A673 (cell line): ENCODE measurements at regions not wholly inside any gene's neighbourhood (a gene's known extent, or its start where the extent isn't known, plus 50 kb on each side); places are given as distances from the start of the nearest gene placed in this dataset.

Experiments
- BruUV-seq: library from RNA; stranded (reverse); fragments of 400-500 nt; replicated peaks from 2 replicates; lab custom pipeline; 2021; lab: Mats Ljungman, UMichigan
- CTCF ChIA-PET: fragments of 300-600 bp; sonication (Branson Sonifier 250); formaldehyde crosslinking; loops from one replicate; lab custom pipeline; 2022; ENCODE audit warnings: antibody characterized with exemption; lab: Charles Lee
- POLR2A ChIA-PET: fragments of 300-600 bp; sonication (Branson Sonifier 250); formaldehyde crosslinking; loops from one replicate; lab custom pipeline; 2022; ENCODE audit warnings: antibody characterized with exemption; ENCODE audit not compliant: low non-redundant PET; lab: Charles Lee
- DNase-seq: peaks from one replicate; pipeline ENCODE4 v3.0.0-alpha.2; 2015; ENCODE audit warnings: low spot score
- H3K27ac ChIP-seq: fragments of 200-600 bp; sonication (generic); 2 replicates; pipeline ENCODE4 v1.5.1; 2016; ENCODE audit warnings: mixed run types, low read depth, mild to moderate bottlenecking, mixed read lengths, antibody characterized with exemption, low read length; ENCODE audit not compliant: poor library complexity, severe bottlenecking
- H3K27me3 ChIP-seq: fragments of 200-600 bp; sonication (generic); replicated peaks from 2 replicates; pipeline ENCODE4 v1.6.1; 2017; ENCODE audit warnings: mixed run types, low read depth, mild to moderate bottlenecking, mixed read lengths, antibody characterized with exemption, low read length; ENCODE audit not compliant: insufficient read depth, poor library complexity
- H3K36me3 ChIP-seq: fragments of 200-600 bp; sonication (generic); 2 replicates; pipeline ENCODE4 v1.6.1; 2016; ENCODE audit warnings: mixed run types, mild to moderate bottlenecking, mixed read lengths, antibody characterized with exemption, low read length; ENCODE audit not compliant: insufficient read depth, poor library complexity, severe bottlenecking
- H3K4me1 ChIP-seq: fragments of 200-600 bp; sonication (generic); 2 replicates; pipeline ENCODE4 v1.6.1; 2017; ENCODE audit warnings: mixed run types, mild to moderate bottlenecking, mixed read lengths, antibody characterized with exemption, low read length; ENCODE audit not compliant: insufficient read depth, poor library complexity, severe bottlenecking
- H3K4me3 ChIP-seq: fragments of 200-600 bp; sonication (generic); 2 replicates; pipeline ENCODE4 v1.5.1; 2016; ENCODE audit warnings: low read depth, mixed run types, mild to moderate bottlenecking, mixed read lengths, low read length; ENCODE audit not compliant: poor library complexity, severe bottlenecking
- H3K9me3 ChIP-seq: fragments of 200-600 bp; sonication (generic); 2 replicates; pipeline ENCODE4 v1.6.1; 2016; ENCODE audit warnings: mixed run types, low read depth, mild to moderate bottlenecking, mixed read lengths, antibody characterized with exemption, low read length; ENCODE audit not compliant: poor library complexity, severe bottlenecking
- EZH2 ChIP-seq: fragments of 200-600 bp; sonication (generic); IDR thresholded peaks from 2 replicates; pipeline ENCODE4 v1.6.1; 2017; ENCODE audit warnings: borderline replicate concordance, low read depth, mild to moderate bottlenecking, mixed read lengths, antibody characterized with exemption, low read length; ENCODE audit not compliant: poor library complexity, severe bottlenecking
- intact Hi-C: fragments of 100-400 bp; cut with micrococcal nuclease; formaldehyde crosslinking; loops from one replicate; pipeline ENCODE4 v1.10.0; 2022; ENCODE audit not compliant: unreplicated experiment
- TF ChIP-seq, protein P1 (sequence below): fragments of 300-800, 200-600 bp; sonication (generic); conservative IDR thresholded peaks from 2 replicates; pipeline ENCODE4 v1.5.1; 2017; ENCODE audit warnings: low read depth, mild to moderate bottlenecking, antibody characterized with exemption, low read length, moderate library complexity, mixed read lengths

DNA sequence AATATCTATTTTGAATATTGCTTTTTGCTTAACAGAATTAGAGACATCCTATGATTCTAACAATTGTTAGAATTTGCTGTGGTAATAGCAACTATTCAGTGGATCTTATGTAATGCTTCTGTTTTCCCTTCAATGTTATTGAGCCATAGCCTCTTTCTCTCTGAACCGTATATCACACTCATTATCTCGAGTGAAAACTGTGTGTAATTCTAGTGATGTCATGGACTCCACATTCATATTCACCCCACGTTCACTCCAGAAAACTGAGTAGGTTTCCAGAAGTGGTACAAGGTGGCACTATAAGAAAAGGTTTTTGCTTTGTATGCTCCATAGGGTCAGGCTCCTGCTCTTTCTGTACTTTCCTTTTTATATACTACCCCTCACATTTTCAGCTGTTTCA, 534.3 kb upstream of the PABPC4L start:
- H3K9me3 ChIP-seq = no peaks in the 10 kb centered on the region
- ChIA-PET CTCF (no interaction called here), POLR2A (no interaction called here)
- BruUV-seq = no TSS peak
- no peaks in the 10 kb centered on the region for H3K27me3 ChIP-seq
- no peak for DNase-seq
- no peaks in the 10 kb centered on the region for H3K4me1 ChIP-seq
- no peaks in the 10 kb centered on the region for H3K36me3 ChIP-seq
- H3K27ac ChIP-seq = no peak overlapping the region
- intact Hi-C loops = no loop called here
- no peak for TF ChIP-seq EZH2
- H3K4me3 ChIP-seq = no peak overlapping the region

DNA sequence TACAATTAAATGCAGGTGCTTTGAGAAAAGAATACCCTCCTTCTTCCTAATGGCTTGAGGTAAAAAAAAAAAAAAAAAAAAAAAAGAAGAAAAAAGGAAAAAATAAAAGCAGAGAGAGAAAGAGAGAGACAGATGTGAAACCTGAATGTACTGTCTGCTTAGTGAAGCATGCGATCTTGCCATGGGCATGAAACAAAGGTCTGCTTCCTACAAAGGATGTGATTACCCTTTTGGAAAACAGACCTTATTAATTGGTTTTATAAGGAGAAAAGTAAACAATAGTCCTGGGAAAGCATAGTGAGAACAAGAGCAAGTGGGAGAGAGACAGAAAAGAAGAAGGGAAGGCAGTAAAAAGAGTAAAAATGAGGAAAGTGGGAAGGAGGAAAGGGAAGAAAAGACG, 526.1 kb upstream of the PABPC4L start:
- BruUV-seq = no TSS peak
- Histone ChIP-seq H3K9me3 (no peaks in the 10 kb centered on the region), H3K36me3 (no peaks in the 10 kb centered on the region), H3K27me3 (no peaks in the 10 kb centered on the region), H3K4me3 (no peak overlapping the region), H3K4me1 (no peaks in the 10 kb centered on the region), H3K27ac (no peak overlapping the region)
- POLR2A ChIA-PET = no interaction called here
- intact Hi-C loops = no loop called here
- TF ChIP-seq EZH2 = no peak
- TF ChIP-seq, protein P1, sequence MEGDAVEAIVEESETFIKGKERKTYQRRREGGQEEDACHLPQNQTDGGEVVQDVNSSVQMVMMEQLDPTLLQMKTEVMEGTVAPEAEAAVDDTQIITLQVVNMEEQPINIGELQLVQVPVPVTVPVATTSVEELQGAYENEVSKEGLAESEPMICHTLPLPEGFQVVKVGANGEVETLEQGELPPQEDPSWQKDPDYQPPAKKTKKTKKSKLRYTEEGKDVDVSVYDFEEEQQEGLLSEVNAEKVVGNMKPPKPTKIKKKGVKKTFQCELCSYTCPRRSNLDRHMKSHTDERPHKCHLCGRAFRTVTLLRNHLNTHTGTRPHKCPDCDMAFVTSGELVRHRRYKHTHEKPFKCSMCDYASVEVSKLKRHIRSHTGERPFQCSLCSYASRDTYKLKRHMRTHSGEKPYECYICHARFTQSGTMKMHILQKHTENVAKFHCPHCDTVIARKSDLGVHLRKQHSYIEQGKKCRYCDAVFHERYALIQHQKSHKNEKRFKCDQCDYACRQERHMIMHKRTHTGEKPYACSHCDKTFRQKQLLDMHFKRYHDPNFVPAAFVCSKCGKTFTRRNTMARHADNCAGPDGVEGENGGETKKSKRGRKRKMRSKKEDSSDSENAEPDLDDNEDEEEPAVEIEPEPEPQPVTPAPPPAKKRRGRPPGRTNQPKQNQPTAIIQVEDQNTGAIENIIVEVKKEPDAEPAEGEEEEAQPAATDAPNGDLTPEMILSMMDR = no peak
- DNase-seq = no peak
- CTCF ChIA-PET = no interaction called here

DNA sequence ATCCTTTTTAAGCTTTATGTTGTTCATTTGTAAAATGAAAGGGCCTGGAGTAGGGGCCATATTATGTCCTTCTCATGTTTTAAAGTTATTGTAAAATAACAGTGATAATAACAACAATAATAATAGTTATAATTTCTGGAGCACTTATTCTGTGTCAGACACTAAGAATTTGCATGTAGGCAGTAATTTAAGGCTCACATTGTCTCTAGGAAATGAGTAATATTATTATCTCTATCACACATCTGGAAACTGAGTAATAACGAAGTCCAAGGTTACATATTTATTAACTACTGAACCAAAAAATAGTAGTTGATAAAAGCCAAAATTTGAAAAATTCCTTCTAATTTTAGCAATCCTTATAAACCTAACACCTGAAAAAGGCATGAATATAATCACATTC, 520.7 kb upstream of the PABPC4L start:
- Histone ChIP-seq H3K4me3 (no peak overlapping the region), H3K27me3 (no peaks in the 10 kb centered on the region), H3K36me3 (no peaks in the 10 kb centered on the region), H3K9me3 (no peaks in the 10 kb centered on the region), H3K27ac (no peak overlapping the region), H3K4me1 (no peaks in the 10 kb centered on the region)
- intact Hi-C loops = no loop called here
- BruUV-seq = no TSS peak
- no peak for DNase-seq
- no peak for TF ChIP-seq EZH2
- TF ChIP-seq, protein P1 = no peak
- CTCF ChIA-PET = no interaction called here
- POLR2A ChIA-PET = no interaction called here

DNA sequence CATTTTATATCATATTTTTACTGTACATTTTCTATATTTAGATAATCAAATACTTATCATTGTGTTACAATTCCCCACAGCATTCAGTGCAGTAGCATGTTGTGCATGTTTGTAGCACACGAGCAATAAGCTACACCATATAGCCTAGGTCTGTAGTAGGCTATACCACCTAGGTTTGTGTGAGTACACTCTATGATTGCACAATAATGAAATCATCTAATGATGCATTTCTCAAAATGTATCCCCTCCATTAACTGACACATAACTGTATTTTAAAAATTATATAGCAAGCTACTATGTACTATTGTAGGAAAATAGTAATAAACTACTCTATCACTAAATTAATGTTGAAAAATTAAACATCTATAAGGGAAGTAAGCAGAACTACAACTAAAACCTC, 518.4 kb upstream of the PABPC4L start:
- Histone ChIP-seq H3K27me3 (no peaks in the 10 kb centered on the region), H3K9me3 (no peaks in the 10 kb centered on the region), H3K36me3 (no peaks in the 10 kb centered on the region), H3K4me1 (no peaks in the 10 kb centered on the region), H3K4me3 (no peak overlapping the region), H3K27ac (no peak overlapping the region)
- intact Hi-C loops = no loop called here
- TF ChIP-seq, protein P1 = no peak
- no peak for TF ChIP-seq EZH2
- ChIA-PET POLR2A (no interaction called here), CTCF (no interaction called here)
- no TSS peak for BruUV-seq
- no peak for DNase-seq
